Epithelial cell of esophagus (primary cell): ENCODE measurements at regions not wholly inside any gene's neighbourhood (a gene's known extent, or its start where the extent isn't known, plus 50 kb on each side); places are given as distances from the start of the nearest gene placed in this dataset.
A peak's percentile ranks its signal among the peaks of the same experiment; 100 is the strongest.

Source experiments
- DNase-seq: peaks from one replicate; pipeline ENCODE4 v3.0.0; 2010; ENCODE audit warnings: low read depth
- H3K4me3 ChIP-seq: 2 replicates; pipeline ENCODE4 v1.5.1; 2011; ENCODE audit warnings: mild to moderate bottlenecking, low read length, control low read depth
- CTCF ChIP-seq: IDR thresholded peaks from 2 replicates; pipeline ENCODE4 v1.5.1; 2011; ENCODE audit warnings: low read depth, mild to moderate bottlenecking, low read length, control low read depth, inconsistent platforms; ENCODE audit not compliant: insufficient read depth; ENCODE audit errors: missing control alignments

- H3K4me3 ChIP-seq = no peak overlapping the region
- DNase-seq = no peak
- no peak for TF ChIP-seq CTCF
Observed at GRCh38 chr12:60391051-60391450, 795.2 kb downstream of the SLC16A7 start.

GRCh38 chr12:60391791-60392190 lies 796.0 kb downstream of the SLC16A7 start:
- DNase-seq = no peak
- TF ChIP-seq CTCF = no peak

GRCh38 chr12:60393093-60393492 lies 797.3 kb downstream of the SLC16A7 start:
- no peak for TF ChIP-seq CTCF
- H3K4me3 ChIP-seq = no peak overlapping the region
- no peak for DNase-seq

More at GRCh38 chr12:60391791-60392190, 796.0 kb downstream of the SLC16A7 start:
- no peak overlapping the region for H3K4me3 ChIP-seq

GRCh38 chr12:60394665-60395064 lies 798.8 kb downstream of the SLC16A7 start:
- no peak for TF ChIP-seq CTCF
- peak; percentile 76 for DNase-seq
- H3K4me3 ChIP-seq = no peak overlapping the region

- TF ChIP-seq CTCF = no peak
- DNase-seq = peak; percentile 40
- no peak overlapping the region for H3K4me3 ChIP-seq
Observed at GRCh38 chr12:60398547-60398946, 802.7 kb downstream of the SLC16A7 start.

GRCh38 chr12:60399064-60399463 lies 803.2 kb downstream of the SLC16A7 start:
- TF ChIP-seq CTCF = no peak
- DNase-seq = no peak
- H3K4me3 ChIP-seq = no peak overlapping the region

- H3K4me3 ChIP-seq = no peak overlapping the region
- TF ChIP-seq CTCF = no peak
- DNase-seq = no peak
Observed at GRCh38 chr12:60402996-60403395, 807.2 kb downstream of the SLC16A7 start.
